Body of pancreas (tissue), 4 donors: ENCODE measurements at regions not wholly inside any gene's neighbourhood (a gene's known extent, or its start where the extent isn't known, plus 50 kb on each side); places are given as distances from the start of the nearest gene placed in this dataset.

Experiments
- CTCF ChIP-seq, 7 experiments: fragments of 450-650 bp in 4 of 7; fragments of 200-600 bp in 3 of 7; sonication (generic) in 3 of 7; IDR thresholded peaks; one replicate each; pipeline ENCODE4 v1.5.1; 2016 to 2019; ENCODE audit warnings: antibody characterized with exemption in 7 of 7
- POLR2A ChIP-seq, 3 donors: fragments of 450-650 bp; IDR thresholded peaks; one replicate each; pipeline ENCODE4 v1.6.1; 2016; ENCODE audit warnings: antibody characterized with exemption in 3 of 3, mild to moderate bottlenecking in 2 of 3

- no peak for TF ChIP-seq POLR2A (IDR thresholded peaks at IDR 0.05)
- TF ChIP-seq CTCF (IDR thresholded peaks at IDR 0.05), result no peak
Observed at GRCh38 chr22:48427731-48428211, 1399.9 kb downstream of the BRD1 start.
